NB4 (cell line): ENCODE measurements at regions not wholly inside any gene's neighbourhood (a gene's known extent, or its start where the extent isn't known, plus 50 kb on each side); places are given as distances from the start of the nearest gene placed in this dataset.

Source experiments
- DNase-seq: peaks from one replicate; pipeline ENCODE4 v3.0.0; 2010; ENCODE audit warnings: low read depth
- H3K4me3 ChIP-seq: one replicate; pipeline ENCODE4 v1.5.1; 2011; ENCODE audit warnings: mild to moderate bottlenecking, low read depth, low read length, moderate library complexity
- MYC ChIP-seq: IDR thresholded peaks from 2 replicates; pipeline ENCODE4 v1.6.1; 2011; ENCODE audit warnings: low read depth, low read length
- POLR2A ChIP-seq: IDR thresholded peaks from 2 replicates; pipeline ENCODE4 v1.6.1; 2011; ENCODE audit warnings: mild to moderate bottlenecking; ENCODE audit not compliant: insufficient read length; ENCODE audit errors: extremely low read depth
- TF ChIP-seq, protein P1 (sequence below): IDR thresholded peaks from 2 replicates; pipeline ENCODE4 v1.6.1; 2011; ENCODE audit warnings: low read depth, low read length
- TF ChIP-seq, protein P2 (sequence below): IDR thresholded peaks from one replicate; pipeline ENCODE4 v1.5.1; 2012; ENCODE audit warnings: low read depth, low read length

DNA sequence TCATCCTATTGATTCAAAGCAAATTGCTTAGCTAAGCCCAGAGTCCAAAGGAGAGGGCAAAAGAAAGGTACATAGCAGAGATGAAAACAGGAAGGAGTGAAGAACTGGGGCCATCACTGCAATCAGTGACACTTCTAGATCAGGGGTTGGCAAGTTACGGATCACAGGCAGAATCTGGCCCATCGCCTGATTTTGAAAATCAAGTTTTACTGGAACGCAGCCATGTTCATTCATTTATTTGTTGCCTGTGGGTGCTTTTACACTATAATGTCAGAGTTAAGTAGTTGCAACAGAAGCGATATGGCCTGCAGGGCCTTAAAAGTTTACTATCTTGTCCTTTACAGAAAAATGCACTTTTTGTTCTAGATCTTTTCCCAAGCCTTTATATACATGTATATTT, 271.7 kb upstream of the TOPAZ1 start:
- H3K4me3 ChIP-seq: no peak overlapping the region
- DNase-seq: no peak
- TF ChIP-seq, protein P1, sequence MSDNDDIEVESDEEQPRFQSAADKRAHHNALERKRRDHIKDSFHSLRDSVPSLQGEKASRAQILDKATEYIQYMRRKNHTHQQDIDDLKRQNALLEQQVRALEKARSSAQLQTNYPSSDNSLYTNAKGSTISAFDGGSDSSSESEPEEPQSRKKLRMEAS: no peak
- TF ChIP-seq POLR2A (no peak), MYC (no peak)
- TF ChIP-seq, protein P2, sequence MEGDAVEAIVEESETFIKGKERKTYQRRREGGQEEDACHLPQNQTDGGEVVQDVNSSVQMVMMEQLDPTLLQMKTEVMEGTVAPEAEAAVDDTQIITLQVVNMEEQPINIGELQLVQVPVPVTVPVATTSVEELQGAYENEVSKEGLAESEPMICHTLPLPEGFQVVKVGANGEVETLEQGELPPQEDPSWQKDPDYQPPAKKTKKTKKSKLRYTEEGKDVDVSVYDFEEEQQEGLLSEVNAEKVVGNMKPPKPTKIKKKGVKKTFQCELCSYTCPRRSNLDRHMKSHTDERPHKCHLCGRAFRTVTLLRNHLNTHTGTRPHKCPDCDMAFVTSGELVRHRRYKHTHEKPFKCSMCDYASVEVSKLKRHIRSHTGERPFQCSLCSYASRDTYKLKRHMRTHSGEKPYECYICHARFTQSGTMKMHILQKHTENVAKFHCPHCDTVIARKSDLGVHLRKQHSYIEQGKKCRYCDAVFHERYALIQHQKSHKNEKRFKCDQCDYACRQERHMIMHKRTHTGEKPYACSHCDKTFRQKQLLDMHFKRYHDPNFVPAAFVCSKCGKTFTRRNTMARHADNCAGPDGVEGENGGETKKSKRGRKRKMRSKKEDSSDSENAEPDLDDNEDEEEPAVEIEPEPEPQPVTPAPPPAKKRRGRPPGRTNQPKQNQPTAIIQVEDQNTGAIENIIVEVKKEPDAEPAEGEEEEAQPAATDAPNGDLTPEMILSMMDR: no peak

DNA sequence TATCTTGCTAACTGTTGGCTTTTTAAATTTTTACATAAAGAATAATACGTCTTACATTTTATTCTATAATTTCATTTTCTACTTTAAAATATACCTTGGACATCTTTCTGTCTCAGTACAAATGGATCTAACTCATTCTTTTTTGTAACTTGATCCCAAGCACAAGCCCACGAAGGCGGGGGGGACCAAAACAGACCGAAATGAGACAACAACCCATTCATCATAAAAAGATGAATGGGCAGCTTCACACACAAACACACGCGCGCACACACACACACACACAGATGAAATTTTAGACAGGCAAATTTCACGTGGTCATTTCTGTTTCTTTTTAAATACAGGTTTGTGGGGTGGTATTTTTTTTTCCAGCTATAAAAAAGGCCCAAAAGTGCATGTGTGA, 271.3 kb upstream of the TOPAZ1 start:
- no peak overlapping the region for H3K4me3 ChIP-seq
- no peak for DNase-seq
- TF ChIP-seq, protein P1: no peak
- TF ChIP-seq MYC (no peak), POLR2A (no peak)
- TF ChIP-seq, protein P2: no peak

DNA sequence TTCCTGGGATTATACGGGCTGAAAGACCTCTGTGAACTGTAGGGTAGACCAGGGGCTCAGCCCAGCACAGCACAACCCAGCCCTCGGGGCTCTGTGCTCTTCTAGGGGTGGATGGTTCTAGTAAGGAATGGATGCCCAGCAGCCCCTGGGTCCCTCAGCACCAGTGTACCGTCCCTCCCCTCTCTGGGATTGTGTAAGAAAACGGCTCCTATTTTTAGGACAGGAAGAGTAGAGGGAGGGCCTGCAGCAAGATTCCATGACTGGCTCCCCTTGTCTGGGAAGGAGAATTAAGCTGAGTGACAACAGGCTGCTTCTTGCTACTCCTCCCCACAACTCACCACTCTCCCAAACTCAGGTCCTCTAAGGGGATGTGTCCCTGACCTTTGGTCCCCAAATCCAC, 270.8 kb upstream of the TOPAZ1 start:
- DNase-seq: no peak
- H3K4me3 ChIP-seq: no peak overlapping the region
- TF ChIP-seq, protein P1: no peak
- TF ChIP-seq POLR2A (no peak), MYC (no peak)
- TF ChIP-seq, protein P2: no peak

DNA sequence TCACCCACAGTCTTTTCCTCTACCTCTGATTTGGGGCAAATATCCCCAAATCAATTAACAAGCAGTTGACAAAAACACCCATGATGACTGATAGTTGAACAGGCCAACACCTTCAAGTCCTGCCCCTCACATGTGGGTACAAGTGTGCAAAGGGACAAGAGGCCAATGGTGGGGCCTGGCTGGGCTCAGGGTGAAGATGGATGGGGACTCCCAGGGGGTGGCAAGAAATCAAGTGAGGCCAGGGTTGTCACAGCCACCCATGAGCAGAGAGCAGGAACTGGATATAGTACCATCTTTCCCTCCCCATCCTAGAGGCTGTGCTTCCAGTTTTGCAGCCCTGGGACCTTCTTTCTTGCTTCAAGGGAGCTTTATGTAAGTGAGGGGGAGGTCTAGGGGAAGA, 270.2 kb upstream of the TOPAZ1 start:
- H3K4me3 ChIP-seq: no peak overlapping the region
- no peak for DNase-seq
- TF ChIP-seq POLR2A: no peak
- no peak for TF ChIP-seq MYC
- TF ChIP-seq, protein P1: no peak
- TF ChIP-seq, protein P2: no peak

- H3K4me3 ChIP-seq: no peak overlapping the region
- no peak for TF ChIP-seq POLR2A
- TF ChIP-seq MYC: no peak
- TF ChIP-seq, protein P1: no peak
- TF ChIP-seq, protein P2: no peak
- DNase-seq: no peak
Measured at GRCh38 chr3:43978708-43979107, 263.0 kb upstream of the TOPAZ1 start.

- no peak overlapping the region for H3K4me3 ChIP-seq
- DNase-seq: no peak
- TF ChIP-seq, protein P2: no peak
- no peak for TF ChIP-seq MYC
- TF ChIP-seq POLR2A: no peak
- TF ChIP-seq, protein P1: no peak
Measured at GRCh38 chr3:43979645-43980044, 262.0 kb upstream of the TOPAZ1 start.
